ENCODE measurements at regions not wholly inside any gene's neighbourhood (a gene's known extent, or its start where the extent isn't known, plus 50 kb on each side); places are given as distances from the start of the nearest gene placed in this dataset.

DNA sequence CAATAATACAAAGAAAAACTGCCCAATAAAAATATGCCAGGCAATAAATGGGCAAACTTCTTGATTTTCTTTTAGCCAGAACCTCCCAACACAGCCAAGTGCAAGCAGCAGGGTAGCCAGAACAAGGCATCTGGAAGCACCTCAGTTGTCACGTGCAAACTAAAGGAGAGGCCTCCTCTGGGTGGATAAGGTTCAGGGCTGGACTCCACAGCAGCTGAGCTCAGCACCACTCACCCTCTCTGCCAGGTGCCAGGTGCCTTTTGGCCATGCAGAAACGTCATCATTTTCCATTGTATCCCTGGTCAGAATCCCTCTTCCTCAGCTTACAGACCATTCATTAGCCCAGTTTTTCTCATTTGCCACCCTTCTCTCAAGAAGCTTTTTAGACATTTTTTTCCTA, 52.7 kb downstream of the SOD2 start:
- Histone ChIP-seq H3K27ac (ENCODE audit: low read depth in 1 of 2, low read length in 1 of 2) (no peak overlapping the region), H3K9me3 (ENCODE audit: control insufficient read depth in 4 of 4, insufficient read depth in 3 of 4, low read length in 3 of 4) (no peaks in the 10 kb centered on the region), H3K36me3 (ENCODE audit: control insufficient read depth in 4 of 4, insufficient read depth in 4 of 4, low read length in 4 of 4) (peaks cover 0 to 2% (median 0%) of the 10 kb centered on the region in 4 donors), H3K9ac (ENCODE audit: insufficient read depth in 1 of 2, low read length in 2 of 2) (no peak overlapping the region), H3K27me3 (ENCODE audit: control insufficient read depth in 3 of 3, insufficient read depth in 3 of 3, low read length in 2 of 3) (no peaks in the 10 kb centered on the region), H3K4me3 (no peak overlapping the region), H3K4me1 (ENCODE audit: control insufficient read depth in 5 of 5, insufficient read depth in 5 of 5, low read length in 5 of 5) (no peaks in the 10 kb centered on the region)
- 84 to 92% methylated on average over 2 of the region's 2 CpGs for WGBS, 2 donors
- ATAC-seq (ENCODE audit: insufficient read depth, low FRiP score) (no peak), DNase-seq (no peak)
- TF ChIP-seq CTCF (IDR thresholded peaks at IDR 0.05; ENCODE audit: control extremely low read depth, extremely low read depth), result no peak

DNA sequence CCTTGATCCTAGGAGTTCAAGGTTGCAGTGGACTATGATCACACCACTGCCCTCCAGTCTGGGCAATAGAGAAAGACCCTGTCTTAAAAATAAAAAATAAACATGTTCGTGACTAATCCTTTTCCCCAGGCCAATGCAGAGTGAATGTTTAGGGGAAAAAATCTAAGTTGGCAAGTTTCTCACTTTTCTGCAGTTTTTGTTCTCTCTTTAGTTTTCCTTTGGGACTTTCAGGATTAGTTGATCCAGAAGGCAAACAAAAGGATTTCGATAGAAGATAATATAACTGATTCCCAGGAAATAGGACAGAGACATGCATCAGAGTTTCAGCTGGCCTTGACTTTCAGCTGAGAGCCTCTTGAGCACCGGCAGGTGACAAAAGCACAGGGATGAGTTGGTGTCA, 53.3 kb downstream of the SOD2 start:
- WGBS, 2 donors, result 87 to 93% methylated on average over 3 of the region's 3 CpGs
- ATAC-seq (ENCODE audit: insufficient read depth, low FRiP score), result no peak
- no peak for TF ChIP-seq CTCF (IDR thresholded peaks at IDR 0.05; ENCODE audit: control extremely low read depth, extremely low read depth)

DNA sequence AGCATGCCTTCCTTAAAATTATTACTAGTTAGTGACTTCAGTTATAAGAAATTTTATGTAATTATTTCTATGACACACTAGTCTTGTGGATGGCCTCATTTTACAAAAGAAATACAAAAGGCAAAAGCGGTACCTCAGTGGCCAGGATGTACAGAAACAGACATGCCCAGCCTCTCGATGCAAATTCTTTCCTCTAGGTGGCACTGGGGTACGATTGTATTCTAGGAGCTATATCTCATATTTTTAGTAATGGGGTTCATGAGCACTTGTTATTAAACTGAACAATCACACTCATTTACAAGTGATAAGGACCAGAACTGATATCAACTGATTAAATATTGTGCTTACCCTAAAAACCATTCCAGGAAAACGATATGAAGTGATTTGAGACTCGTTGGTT, 59.8 kb downstream of the SOD2 start:
- H3K4me1 ChIP-seq (ENCODE audit: control insufficient read depth in 5 of 5, insufficient read depth in 5 of 5, low read length in 5 of 5), result no peaks in the 10 kb centered on the region
- ATAC-seq (ENCODE audit: insufficient read depth, low FRiP score) (no peak), DNase-seq (peak in 2 of 3 donors; percentile 11 to 12)
- H3K9ac ChIP-seq (ENCODE audit: insufficient read depth in 1 of 2, low read length in 2 of 2), result no peak overlapping the region
- no peaks in the 10 kb centered on the region for H3K27me3 ChIP-seq (ENCODE audit: control insufficient read depth in 3 of 3, insufficient read depth in 3 of 3, low read length in 2 of 3)
- no peak overlapping the region for H3K27ac ChIP-seq (ENCODE audit: low read depth in 1 of 2, low read length in 1 of 2)
- no peaks in the 10 kb centered on the region for H3K9me3 ChIP-seq (ENCODE audit: control insufficient read depth in 4 of 4, insufficient read depth in 3 of 4, low read length in 3 of 4)
- peaks cover 0 to 7% (median 0%) of the 10 kb centered on the region in 4 donors for H3K36me3 ChIP-seq (ENCODE audit: control insufficient read depth in 4 of 4, insufficient read depth in 4 of 4, low read length in 4 of 4)
- TF ChIP-seq CTCF (IDR thresholded peaks at IDR 0.05; ENCODE audit: control extremely low read depth, extremely low read depth), result no peak
- 76 to 80% methylated on average over 5 of the region's 5 CpGs for WGBS, 2 donors
- H3K4me3 ChIP-seq, result no peak overlapping the region

More for the DNA sequence above, 53.3 kb downstream of the SOD2 start:
- Histone ChIP-seq H3K4me1 (ENCODE audit: control insufficient read depth in 5 of 5, insufficient read depth in 5 of 5, low read length in 5 of 5) (no peaks in the 10 kb centered on the region), H3K36me3 (ENCODE audit: control insufficient read depth in 4 of 4, insufficient read depth in 4 of 4, low read length in 4 of 4) (peaks cover 0 to 2% (median 0%) of the 10 kb centered on the region in 4 donors), H3K27me3 (ENCODE audit: control insufficient read depth in 3 of 3, insufficient read depth in 3 of 3, low read length in 2 of 3) (no peaks in the 10 kb centered on the region), H3K9me3 (ENCODE audit: control insufficient read depth in 4 of 4, insufficient read depth in 3 of 4, low read length in 3 of 4) (no peaks in the 10 kb centered on the region), H3K27ac (ENCODE audit: low read depth in 1 of 2, low read length in 1 of 2) (no peak overlapping the region), H3K4me3 (no peak overlapping the region), H3K9ac (ENCODE audit: insufficient read depth in 1 of 2, low read length in 2 of 2) (no peak overlapping the region)
- no peak for DNase-seq

DNA sequence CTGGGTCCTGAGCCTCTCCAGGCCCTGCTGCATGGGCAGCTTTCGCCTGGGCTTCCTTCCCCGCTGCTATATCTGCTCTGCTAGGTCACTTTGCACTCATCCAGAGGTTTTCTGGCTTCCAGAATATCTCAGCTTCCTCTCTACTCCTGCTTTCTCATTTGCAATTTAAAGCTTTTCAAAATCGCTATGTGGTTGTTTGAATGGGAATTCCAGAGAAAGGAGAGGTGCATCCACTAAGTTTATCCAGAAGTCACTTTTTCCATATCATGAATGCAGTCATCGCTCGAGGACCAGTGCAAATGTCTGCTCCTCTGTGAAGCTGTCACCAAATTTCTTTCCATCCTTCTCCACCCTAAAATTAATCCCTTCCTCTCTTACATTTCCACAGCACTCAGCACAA, 61.2 kb downstream of the SOD2 start:
- no peak for TF ChIP-seq CTCF (IDR thresholded peaks at IDR 0.05; ENCODE audit: control extremely low read depth, extremely low read depth)
- Histone ChIP-seq H3K36me3 (ENCODE audit: control insufficient read depth in 4 of 4, insufficient read depth in 4 of 4, low read length in 4 of 4) (peaks cover 0 to 7% (median 0%) of the 10 kb centered on the region in 4 donors), H3K4me3 (no peak overlapping the region), H3K9me3 (ENCODE audit: control insufficient read depth in 4 of 4, insufficient read depth in 3 of 4, low read length in 3 of 4) (no peaks in the 10 kb centered on the region), H3K27ac (ENCODE audit: low read depth in 1 of 2, low read length in 1 of 2) (no peak overlapping the region), H3K4me1 (ENCODE audit: control insufficient read depth in 5 of 5, insufficient read depth in 5 of 5, low read length in 5 of 5) (no peaks in the 10 kb centered on the region), H3K9ac (ENCODE audit: insufficient read depth in 1 of 2, low read length in 2 of 2) (no peak overlapping the region), H3K27me3 (ENCODE audit: control insufficient read depth in 3 of 3, insufficient read depth in 3 of 3, low read length in 2 of 3) (no peaks in the 10 kb centered on the region)
- WGBS, 2 donors, result 91 to 98% methylated on average over 5 of the region's 5 CpGs
- DNase-seq (no peak), ATAC-seq (ENCODE audit: insufficient read depth, low FRiP score) (no peak)

Measured in lung (tissue), 11 donors.